ENCODE measurements at regions not wholly inside any gene's neighbourhood (a gene's known extent, or its start where the extent isn't known, plus 50 kb on each side); places are given as distances from the start of the nearest gene placed in this dataset.

DNA sequence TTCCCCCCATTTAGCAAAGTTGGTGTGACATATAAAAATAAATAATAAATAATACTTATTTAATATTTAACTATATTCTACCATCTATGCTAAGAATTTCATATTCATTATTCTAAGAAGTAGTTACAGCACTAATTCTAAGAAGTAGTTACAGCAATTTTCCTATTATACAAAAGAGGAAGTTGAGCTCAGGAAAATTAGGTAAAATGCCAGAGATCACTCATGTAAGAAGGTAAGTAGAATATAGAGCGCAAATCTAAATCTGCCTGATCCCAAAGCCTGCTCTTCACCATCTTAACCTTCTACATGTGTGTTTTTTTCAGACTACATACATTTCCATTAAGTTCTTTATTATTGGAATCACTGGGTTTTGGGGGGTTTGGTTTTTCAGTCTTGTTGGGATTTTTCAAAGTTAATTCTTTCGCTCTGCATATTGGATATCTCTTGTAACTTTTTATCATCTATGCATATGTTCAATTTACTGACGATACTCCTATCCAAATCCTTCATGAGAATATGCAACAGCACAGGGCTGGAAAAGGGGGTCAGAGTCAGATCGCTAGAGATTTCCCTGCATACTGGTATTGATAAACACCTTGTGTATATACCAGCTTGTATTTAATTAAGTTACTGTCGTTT lies 852.1 kb downstream of the MAT2B start:
- TF ChIP-seq, protein P1, sequence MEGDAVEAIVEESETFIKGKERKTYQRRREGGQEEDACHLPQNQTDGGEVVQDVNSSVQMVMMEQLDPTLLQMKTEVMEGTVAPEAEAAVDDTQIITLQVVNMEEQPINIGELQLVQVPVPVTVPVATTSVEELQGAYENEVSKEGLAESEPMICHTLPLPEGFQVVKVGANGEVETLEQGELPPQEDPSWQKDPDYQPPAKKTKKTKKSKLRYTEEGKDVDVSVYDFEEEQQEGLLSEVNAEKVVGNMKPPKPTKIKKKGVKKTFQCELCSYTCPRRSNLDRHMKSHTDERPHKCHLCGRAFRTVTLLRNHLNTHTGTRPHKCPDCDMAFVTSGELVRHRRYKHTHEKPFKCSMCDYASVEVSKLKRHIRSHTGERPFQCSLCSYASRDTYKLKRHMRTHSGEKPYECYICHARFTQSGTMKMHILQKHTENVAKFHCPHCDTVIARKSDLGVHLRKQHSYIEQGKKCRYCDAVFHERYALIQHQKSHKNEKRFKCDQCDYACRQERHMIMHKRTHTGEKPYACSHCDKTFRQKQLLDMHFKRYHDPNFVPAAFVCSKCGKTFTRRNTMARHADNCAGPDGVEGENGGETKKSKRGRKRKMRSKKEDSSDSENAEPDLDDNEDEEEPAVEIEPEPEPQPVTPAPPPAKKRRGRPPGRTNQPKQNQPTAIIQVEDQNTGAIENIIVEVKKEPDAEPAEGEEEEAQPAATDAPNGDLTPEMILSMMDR (IDR thresholded peaks at IDR 0.05) = no peak
- no peak for DNase-seq (ENCODE audit: low spot score)
- Histone ChIP-seq H3K27ac (no peak overlapping the region), H3K4me3 (no peak overlapping the region)

DNA sequence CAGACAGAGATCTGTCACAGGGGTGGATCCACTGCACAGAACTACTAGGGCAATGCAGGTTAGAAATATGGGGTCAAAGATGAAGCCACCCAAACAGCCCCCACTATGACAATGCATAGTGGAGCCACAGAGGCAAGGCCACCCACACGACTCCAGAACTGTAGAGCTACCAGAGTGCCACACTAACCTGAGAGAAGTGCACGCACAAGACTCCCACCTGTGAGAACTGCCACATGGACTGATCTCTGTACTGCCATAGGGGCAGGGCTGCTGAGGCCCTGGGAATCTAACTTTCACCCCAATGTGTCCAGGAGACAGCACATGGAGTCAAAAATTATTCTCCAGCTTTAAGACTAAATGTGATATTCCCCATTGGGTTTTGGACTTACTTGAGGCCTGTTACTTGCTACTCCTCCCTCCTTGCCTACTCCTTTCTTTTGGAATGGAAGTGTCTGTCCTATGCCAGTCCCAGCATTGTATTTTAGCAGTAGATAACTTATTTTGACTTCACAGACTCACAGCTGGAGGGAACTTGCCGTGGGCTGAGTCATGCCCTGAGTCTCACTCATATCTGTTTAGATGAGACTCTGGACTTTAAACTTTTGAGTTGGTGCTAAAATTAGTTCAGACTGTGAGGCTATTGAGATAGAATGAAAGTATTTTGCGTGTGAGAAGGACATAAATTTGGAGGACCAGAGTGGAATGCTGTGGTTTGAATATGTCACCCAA lies 853.3 kb downstream of the MAT2B start:
- DNase-seq (ENCODE audit: low spot score) = no peak
- TF ChIP-seq, protein P1 (IDR thresholded peaks at IDR 0.05) = no peak
- Histone ChIP-seq H3K27ac (no peak overlapping the region), H3K4me3 (no peak overlapping the region)

DNA sequence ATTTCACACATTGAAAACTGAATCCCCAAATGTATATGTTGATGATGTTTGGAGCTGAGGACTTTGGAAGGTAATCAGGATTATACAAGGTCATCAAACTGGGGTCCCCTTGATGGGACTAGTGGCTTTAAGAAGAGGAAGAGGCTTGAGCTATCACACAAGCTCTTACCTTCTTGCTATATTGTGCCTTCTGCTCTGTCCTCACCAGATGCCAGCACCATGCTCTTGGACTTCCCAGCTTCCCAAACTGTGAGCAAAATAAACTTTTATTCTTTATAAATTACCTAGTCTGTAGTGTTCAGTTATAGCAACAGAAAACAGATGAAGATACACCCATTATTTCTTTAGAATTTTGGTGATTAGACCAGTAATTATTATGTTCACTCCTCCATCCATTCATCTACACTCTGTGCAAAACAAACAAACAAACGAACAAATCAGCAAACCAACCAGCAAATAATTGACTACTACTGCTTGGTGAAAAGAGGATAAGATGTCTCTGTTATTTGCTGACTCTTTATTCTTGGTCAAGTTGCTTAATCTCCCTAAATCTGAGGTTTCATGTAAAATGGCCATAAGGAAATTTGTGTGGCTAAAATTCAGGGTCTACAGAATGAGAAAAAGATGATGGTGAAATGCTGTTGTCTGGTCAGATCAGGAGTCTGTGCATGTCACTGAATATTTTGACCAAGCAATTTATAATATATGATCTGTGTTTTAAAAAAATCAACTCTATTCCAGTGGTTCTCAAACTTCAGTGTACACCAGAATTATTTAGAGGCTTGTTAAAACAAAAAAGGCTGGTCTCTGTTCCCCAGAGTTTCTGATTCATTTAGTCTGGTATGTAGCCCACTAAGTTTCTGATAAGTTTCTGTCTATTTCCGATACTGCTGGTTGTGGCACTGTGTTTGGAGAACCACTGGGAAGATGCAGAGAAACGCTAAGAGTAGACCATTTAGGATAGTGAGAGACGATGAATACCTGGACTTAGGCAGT lies 854.1 kb downstream of the MAT2B start:
- H3K27ac ChIP-seq = no peak overlapping the region
- H3K4me3 ChIP-seq = no peak overlapping the region
- TF ChIP-seq, protein P1 (IDR thresholded peaks at IDR 0.05) = no peak
- no peak for DNase-seq (ENCODE audit: low spot score)

GRCh38 chr5:164360589-164360988 lies 855.2 kb downstream of the MAT2B start:
- TF ChIP-seq, protein P1 (IDR thresholded peaks at IDR 0.05) = no peak
- DNase-seq (ENCODE audit: low spot score) = no peak
- no peak overlapping the region for H3K4me3 ChIP-seq
- no peak overlapping the region for H3K27ac ChIP-seq

GRCh38 chr5:164361986-164362385 lies 856.6 kb downstream of the MAT2B start:
- DNase-seq (ENCODE audit: low spot score) = no peak
- Histone ChIP-seq H3K4me3 (no peak overlapping the region), H3K27ac (no peak overlapping the region)
- TF ChIP-seq, protein P1 (IDR thresholded peaks at IDR 0.05) = no peak

GRCh38 chr5:164362835-164363234 lies 857.4 kb downstream of the MAT2B start:
- TF ChIP-seq, protein P1 (IDR thresholded peaks at IDR 0.05) = no peak

More at GRCh38 chr5:164362835-164363234, 857.4 kb downstream of the MAT2B start:
- Histone ChIP-seq H3K27ac (no peak overlapping the region), H3K4me3 (no peak overlapping the region)
- DNase-seq (ENCODE audit: low spot score) = no peak
